ENCODE measurements at regions not wholly inside any gene's neighbourhood (a gene's known extent, or its start where the extent isn't known, plus 50 kb on each side); places are given as distances from the start of the nearest gene placed in this dataset.

GRCh38 chr13:105709181-105709580 lies 826.3 kb downstream of the EFNB2 start:
- 80 to 94% (median 84%) methylated on average over 3 of the region's 3 CpGs for WGBS, 4 donors
- intact Hi-C loops (cut with DNase I) = no loop called here
- TF ChIP-seq CTCF (IDR thresholded peaks at IDR 0.05) (no peak), POLR2A (IDR thresholded peaks at IDR 0.05) (no peak)

GRCh38 chr13:105703843-105704242 lies 831.6 kb downstream of the EFNB2 start:
- H3K27me3 ChIP-seq = no peaks in the 10 kb centered on the region
- no peaks in the 10 kb centered on the region for H3K4me1 ChIP-seq (replicated peaks in 1 of 2)
- TF ChIP-seq POLR2A (IDR thresholded peaks at IDR 0.05) = no peak
- TF ChIP-seq CTCF (IDR thresholded peaks at IDR 0.05) = no peak
- no peak for DNase-seq
- intact Hi-C loops (cut with DNase I) = no loop called here
- no peak overlapping the region for H3K27ac ChIP-seq
- no peak overlapping the region for H3K4me3 ChIP-seq
- 71 to 88% (median 85%) methylated on average over 3 of the region's 3 CpGs for WGBS, 4 donors
- no peaks in the 10 kb centered on the region for H3K9me3 ChIP-seq (replicated peaks in 1 of 3)
- H3K36me3 ChIP-seq (replicated peaks in 1 of 2) = no peaks in the 10 kb centered on the region

More at GRCh38 chr13:105709181-105709580, 826.3 kb downstream of the EFNB2 start:
- Histone ChIP-seq H3K36me3 (replicated peaks in 1 of 2) (no peaks in the 10 kb centered on the region), H3K27me3 (no peaks in the 10 kb centered on the region), H3K4me1 (replicated peaks in 1 of 2) (no peaks in the 10 kb centered on the region), H3K4me3 (no peak overlapping the region), H3K9me3 (replicated peaks in 1 of 3) (no peaks in the 10 kb centered on the region), H3K27ac (no peak overlapping the region)
- DNase-seq = no peak

- Histone ChIP-seq H3K27ac (no peak overlapping the region), H3K27me3 (no peaks in the 10 kb centered on the region), H3K9me3 (replicated peaks in 1 of 3) (no peaks in the 10 kb centered on the region), H3K4me3 (no peak overlapping the region), H3K4me1 (replicated peaks in 1 of 2) (no peaks in the 10 kb centered on the region), H3K36me3 (replicated peaks in 1 of 2) (no peaks in the 10 kb centered on the region)
- DNase-seq = no peak
- TF ChIP-seq CTCF (IDR thresholded peaks at IDR 0.05) (no peak), POLR2A (IDR thresholded peaks at IDR 0.05) (no peak)
- intact Hi-C loops (cut with DNase I) = no loop called here
- 72 to 82% (median 76%) methylated on average over 4 of the region's 4 CpGs for WGBS, 4 donors
Observed at GRCh38 chr13:105702441-105702840, 833.0 kb downstream of the EFNB2 start.

GRCh38 chr13:105692769-105693168 lies 842.7 kb downstream of the EFNB2 start:
- no peaks in the 10 kb centered on the region for H3K9me3 ChIP-seq (replicated peaks in 1 of 3)
- WGBS, 4 donors = 80 to 87% (median 82%) methylated on average over 5 of the region's 5 CpGs
- no peak overlapping the region for H3K4me3 ChIP-seq
- no peak for TF ChIP-seq CTCF (IDR thresholded peaks at IDR 0.05)
- no peak for TF ChIP-seq POLR2A (IDR thresholded peaks at IDR 0.05)
- no peaks in the 10 kb centered on the region for H3K36me3 ChIP-seq (replicated peaks in 1 of 2)
- H3K27me3 ChIP-seq = no peaks in the 10 kb centered on the region
- no peak overlapping the region for H3K27ac ChIP-seq
- no peak for DNase-seq
- no peaks in the 10 kb centered on the region for H3K4me1 ChIP-seq (replicated peaks in 1 of 2)
- intact Hi-C loops (cut with DNase I) = no loop called here
